ENCODE measurements at regions not wholly inside any gene's neighbourhood (a gene's known extent, or its start where the extent isn't known, plus 50 kb on each side); places are given as distances from the start of the nearest gene placed in this dataset.
"Not testable (repeated sequence)": the region's sequence is repeated elsewhere in the genome, so short reads cannot be mapped to it uniquely, and the experiment has no call there.

DNA sequence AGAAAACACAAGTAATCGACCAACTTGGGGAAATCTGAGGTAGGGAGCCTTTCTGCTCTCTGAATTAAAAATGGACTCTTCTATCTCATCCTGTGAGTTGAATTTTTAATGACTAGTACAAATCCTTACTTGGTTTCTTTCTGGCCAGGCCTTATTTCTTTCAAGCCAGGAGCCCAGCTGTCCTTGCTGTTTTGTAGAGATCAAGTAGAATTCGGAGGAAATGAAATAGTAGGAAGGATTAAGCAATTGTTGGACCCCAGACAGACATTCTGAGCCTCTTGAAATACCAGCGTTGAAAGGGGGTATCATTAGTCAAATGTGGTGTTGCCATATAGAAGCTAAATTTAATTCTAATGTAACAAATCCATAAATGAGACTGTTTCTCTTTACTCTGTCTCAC, 53.7 kb upstream of the SMIM15 start:
- DNase-seq: no peak

GRCh38 chr5:61216741-61217140, 54.5 kb upstream of the SMIM15 start:
- no peak for DNase-seq

DNA sequence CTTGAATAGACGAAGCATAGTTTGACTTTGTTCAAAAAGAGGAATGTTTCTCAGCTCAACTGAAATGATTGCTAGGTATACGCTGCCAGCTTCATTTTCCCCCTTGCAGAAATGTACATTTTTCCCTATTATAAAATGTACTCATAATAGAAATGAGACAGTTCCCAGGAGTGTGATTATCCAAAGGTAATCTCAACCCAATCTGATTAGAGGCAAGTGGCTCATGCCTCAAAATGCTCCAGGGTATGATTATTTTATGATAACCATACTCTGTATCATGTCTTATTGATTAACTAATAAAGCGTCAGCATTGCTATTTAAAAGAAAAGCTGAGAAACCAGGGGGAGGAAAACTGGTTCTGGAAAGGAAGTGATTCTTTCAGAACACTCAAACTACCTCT, 54.9 kb upstream of the SMIM15 start:
- DNase-seq: no peak

DNA sequence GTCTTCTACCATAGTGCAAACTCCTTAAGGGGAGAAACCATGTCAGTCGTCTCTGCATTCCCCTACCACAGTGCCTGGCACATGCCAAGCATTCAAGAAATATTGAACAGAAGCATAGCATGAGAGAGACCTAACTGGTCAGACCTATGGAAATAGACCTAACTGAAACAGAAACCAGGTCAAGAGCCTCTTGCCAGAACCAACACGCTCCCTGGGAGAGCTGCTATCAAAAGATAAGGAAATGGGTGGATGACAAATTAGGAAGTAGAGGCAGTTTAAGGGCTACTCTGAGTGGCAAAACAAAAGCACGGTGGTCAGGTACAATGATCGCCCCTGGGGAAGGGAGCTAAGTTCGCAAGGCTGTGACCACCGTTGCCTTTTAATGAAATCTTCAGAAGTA, 66.0 kb upstream of the SMIM15 start:
- DNase-seq: peak; percentile 37

- DNase-seq: peak; percentile 37
Measured at GRCh38 chr5:61228691-61229280, 66.5 kb upstream of the SMIM15 start.

GRCh38 chr5:61229416-61229815, 67.1 kb upstream of the SMIM15 start:
- peak; percentile 10 for DNase-seq

- no peak for DNase-seq
Measured at GRCh38 chr5:61230492-61230891, 68.2 kb upstream of the SMIM15 start.

- no peak for DNase-seq
Measured at GRCh38 chr5:61231813-61232212, 69.5 kb upstream of the SMIM15 start.

- DNase-seq: no peak
Measured at GRCh38 chr5:61232490-61233050, 70.3 kb upstream of the SMIM15 start.

DNA sequence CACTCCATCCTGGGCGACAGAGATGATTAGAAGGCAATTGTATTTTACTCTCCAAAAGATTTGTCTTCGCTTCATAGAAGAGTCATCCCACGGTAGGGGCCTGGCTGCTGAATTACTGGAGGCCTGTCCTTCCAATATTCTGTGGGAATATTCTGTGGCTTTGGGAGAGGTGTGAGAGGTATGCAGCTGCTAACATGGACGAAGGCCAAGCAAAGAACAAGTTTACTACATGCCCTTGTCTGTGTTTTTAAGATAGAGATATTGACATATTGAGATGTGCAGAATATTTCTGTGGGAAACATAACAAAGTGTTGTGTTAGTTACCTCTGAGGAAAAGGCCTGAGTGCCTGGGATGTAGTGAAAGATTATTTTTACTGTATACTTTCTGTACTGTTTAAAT, 71.8 kb upstream of the SMIM15 start:
- DNase-seq: no peak

DNA sequence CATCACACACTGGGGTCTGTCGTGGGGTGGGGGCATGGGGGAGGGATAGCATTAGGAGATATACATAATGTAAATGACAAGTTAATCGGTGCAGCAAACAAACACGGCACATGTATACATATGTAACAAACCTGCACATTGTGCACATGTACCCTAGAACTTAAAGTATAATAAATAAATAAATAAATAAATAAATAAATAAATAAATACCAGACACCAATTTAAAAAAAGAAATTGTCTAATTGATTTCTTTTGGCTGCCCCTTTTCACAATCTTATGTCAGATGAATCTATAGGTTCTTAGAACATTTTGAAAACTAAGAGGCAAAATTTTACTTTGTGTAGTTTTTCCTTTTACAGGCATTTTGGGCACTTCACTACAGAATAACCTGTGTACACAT, 74.4 kb upstream of the SMIM15 start:
- not testable (repeated sequence) for DNase-seq

DNA sequence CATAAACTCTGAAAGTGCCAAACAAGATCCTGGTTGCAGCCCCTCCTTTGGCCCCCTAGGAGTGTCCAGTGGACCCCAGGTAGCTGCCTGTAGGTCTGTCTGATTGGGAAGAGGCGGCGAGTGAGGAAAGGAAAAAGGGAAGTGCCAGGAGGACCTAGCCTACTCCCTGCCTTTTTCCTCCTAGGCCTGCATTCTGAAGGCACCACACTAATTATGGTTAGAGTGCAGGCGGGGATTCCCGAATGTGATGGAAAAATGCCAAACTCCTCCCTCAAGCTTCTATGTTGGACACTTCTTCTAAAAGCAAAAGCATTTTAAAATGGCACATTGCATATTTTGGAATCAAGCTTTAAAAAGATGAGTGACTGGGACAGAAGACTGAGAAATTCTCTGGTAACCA, 83.2 kb upstream of the SMIM15 start:
- peak; percentile 4 for DNase-seq

GRCh38 chr5:61245936-61246335, 83.7 kb upstream of the SMIM15 start:
- DNase-seq: no peak

- no peak for DNase-seq
Measured at GRCh38 chr5:61246768-61247307, 84.6 kb upstream of the SMIM15 start.

GRCh38 chr5:61251874-61252642, 80.0 kb upstream of the ZSWIM6 start:
- DNase-seq: no peak

DNA sequence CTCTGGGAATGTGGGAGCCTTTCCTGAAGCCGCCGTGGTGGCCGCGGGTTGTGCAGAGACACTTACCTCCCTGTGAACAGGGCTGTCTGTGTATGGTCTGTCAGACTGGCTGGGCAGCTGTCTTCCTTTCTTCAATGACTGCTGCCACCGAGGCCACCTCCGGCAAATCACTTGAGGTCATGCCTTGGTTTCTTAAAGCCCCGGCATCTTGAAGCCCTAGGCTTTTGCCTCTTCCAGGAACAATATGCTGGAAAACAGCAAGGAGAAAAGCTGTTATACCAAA, 79.5 kb upstream of the ZSWIM6 start:
- no peak for DNase-seq

- no peak for DNase-seq
Measured at GRCh38 chr5:61253547-61253946, 78.5 kb upstream of the ZSWIM6 start.

DNA sequence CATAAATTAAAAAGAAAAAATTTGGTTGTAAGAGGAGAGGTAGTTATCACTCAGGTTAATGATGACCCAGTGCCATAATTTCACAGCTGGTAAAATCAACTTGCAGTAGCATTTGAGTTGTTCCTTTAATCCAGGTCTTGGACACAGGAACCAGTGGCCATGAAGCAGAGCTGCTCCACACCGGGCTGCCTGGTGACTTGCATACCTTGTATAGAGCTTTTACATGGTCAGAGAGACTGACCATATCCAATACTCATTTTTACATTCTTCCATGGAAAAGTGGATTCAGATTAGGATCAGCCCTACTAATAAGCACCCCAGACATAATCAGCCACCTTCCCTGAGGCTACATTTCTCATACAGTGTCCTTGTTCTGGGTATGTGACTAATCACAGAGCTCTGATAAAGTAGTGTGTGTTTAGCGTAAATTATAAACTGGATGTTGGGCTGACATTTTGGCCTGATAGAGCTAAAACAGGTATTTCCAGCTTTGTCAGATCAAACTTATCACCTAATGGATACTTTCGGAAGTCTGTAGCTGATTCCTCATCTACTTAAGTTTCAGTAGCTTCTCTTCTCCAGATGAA, 77.0 kb upstream of the ZSWIM6 start:
- no peak for DNase-seq

DNA sequence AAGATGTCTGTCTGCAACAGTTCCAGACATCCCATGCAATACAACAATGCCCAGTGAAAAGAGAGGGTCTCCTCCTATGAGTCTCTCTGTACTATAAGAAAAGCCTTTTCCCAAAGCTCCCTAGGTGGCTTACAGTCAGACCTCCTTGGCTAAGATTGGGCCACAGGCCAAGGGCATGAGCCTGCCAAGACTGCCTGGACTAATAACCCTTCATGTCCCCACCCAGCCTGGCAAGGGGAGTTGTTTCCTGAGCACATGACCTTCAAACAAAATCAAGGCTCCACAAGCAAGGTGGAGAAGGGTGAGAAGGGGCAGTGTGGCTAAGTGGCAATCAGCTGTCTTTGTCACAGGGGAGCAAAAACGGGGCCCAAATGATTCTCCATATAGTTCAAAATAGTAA, 75.6 kb upstream of the ZSWIM6 start:
- peak; percentile 4 for DNase-seq

GRCh38 chr5:61257421-61257820, 74.6 kb upstream of the ZSWIM6 start:
- DNase-seq: no peak

- no peak for DNase-seq
Measured at GRCh38 chr5:61261136-61261535, 70.9 kb upstream of the ZSWIM6 start.

- DNase-seq: no peak
Measured at GRCh38 chr5:61262080-61262479, 70.0 kb upstream of the ZSWIM6 start.

- peak; percentile 1 for DNase-seq
Measured at GRCh38 chr5:61263072-61263471, 69.0 kb upstream of the ZSWIM6 start.
